ENCODE measurements at regions not wholly inside any gene's neighbourhood (a gene's known extent, or its start where the extent isn't known, plus 50 kb on each side); places are given as distances from the start of the nearest gene placed in this dataset.

DNA sequence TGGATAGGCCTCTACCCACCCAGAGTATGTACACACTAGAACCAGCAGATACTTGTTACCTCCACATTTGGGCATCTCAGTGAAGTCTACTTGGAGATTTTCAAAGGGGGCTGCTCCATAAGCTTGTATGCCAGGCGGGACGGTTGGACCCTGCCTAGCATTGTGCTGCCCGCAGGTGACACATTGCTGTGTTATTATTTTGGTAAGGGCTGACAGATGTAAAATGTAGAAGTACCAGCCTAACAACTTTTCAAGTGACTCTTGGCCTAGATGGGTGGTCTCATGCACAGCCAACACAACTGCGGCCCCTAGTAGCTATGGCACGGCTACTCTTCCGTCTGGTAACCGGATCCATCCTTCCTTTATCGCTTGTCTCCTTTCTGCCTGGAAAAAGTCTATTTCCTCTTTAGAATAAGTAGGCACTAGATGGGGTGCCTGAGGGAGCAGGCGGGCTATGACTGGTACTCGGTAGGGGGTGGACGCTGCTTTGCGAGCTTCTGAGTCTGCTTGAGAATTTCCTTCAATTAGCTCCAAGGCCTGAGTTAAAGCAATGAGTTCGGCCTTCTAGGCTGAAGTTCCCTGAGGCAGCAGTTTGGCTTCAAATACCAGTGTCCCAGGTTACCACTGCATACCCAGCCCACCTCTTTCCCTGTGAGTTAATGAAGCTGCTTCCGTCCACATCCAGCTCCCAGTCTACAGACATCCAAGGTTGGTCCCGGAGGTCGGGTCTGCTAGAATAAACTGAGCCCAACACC, 405.3 kb downstream of the TGFB2 start:
- Histone ChIP-seq H3K4me1 (replicated peaks) (no peaks in the 10 kb centered on the region), H3K27ac (no peak overlapping the region), H3K27me3 (replicated peaks; ENCODE audit: insufficient read depth) (no peaks in the 10 kb centered on the region), H3K9me3 (no peaks in the 10 kb centered on the region), H3K36me3 (no peaks in the 10 kb centered on the region), H3K4me3 (no peak overlapping the region)
- 96% methylated on average over 16 of the region's 16 CpGs for WGBS
- intact Hi-C loops (cut with DNase I): no loop called here
- DNase-seq (ENCODE audit: low spot score): no peak
- TF ChIP-seq POLR2AphosphoS5 (IDR thresholded peaks at IDR 0.05) (no peak), POLR2A (IDR thresholded peaks at IDR 0.05) (no peak)
- TF ChIP-seq, protein P1, sequence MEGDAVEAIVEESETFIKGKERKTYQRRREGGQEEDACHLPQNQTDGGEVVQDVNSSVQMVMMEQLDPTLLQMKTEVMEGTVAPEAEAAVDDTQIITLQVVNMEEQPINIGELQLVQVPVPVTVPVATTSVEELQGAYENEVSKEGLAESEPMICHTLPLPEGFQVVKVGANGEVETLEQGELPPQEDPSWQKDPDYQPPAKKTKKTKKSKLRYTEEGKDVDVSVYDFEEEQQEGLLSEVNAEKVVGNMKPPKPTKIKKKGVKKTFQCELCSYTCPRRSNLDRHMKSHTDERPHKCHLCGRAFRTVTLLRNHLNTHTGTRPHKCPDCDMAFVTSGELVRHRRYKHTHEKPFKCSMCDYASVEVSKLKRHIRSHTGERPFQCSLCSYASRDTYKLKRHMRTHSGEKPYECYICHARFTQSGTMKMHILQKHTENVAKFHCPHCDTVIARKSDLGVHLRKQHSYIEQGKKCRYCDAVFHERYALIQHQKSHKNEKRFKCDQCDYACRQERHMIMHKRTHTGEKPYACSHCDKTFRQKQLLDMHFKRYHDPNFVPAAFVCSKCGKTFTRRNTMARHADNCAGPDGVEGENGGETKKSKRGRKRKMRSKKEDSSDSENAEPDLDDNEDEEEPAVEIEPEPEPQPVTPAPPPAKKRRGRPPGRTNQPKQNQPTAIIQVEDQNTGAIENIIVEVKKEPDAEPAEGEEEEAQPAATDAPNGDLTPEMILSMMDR (IDR thresholded peaks at IDR 0.05): no peak

DNA sequence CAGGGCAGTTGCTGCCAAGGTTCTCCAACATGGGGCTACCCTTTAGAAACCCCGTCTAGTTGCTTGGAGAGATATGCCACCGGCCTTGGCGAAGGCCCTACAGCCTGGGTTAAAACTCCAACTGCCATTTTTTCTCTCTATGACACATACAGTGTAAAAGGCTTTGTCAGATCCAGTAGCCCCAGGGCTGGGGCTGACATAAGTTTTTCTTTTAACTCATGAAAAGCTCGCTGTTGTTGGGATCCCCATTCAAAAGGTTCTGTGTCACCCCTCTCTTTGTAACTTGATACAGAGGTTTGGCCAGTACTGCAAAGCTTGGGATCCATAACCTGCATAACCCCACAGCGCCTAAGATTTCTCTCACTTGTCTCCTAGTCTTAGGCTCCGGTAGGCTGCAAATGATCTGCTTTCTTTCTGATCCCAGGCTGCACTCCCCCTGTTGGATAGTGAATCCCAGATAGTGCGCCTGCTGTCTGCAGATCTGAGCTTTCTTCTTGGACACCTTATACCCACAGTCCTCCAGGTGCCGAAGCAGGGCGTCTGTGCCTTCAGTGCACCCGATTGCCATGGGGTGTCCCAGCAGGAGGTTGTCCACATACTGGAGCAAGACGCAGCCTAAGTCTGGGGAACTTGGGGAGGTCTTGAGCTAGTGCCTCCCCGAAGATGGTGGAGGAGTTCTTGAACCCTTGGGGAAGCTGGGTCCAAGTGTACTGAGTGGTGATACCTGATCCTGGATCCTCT, 406.2 kb downstream of the TGFB2 start:
- WGBS: 86% methylated on average over 12 of the region's 12 CpGs
- Histone ChIP-seq H3K4me3 (no peak overlapping the region), H3K9me3 (no peaks in the 10 kb centered on the region), H3K4me1 (replicated peaks) (no peaks in the 10 kb centered on the region), H3K27ac (no peak overlapping the region), H3K36me3 (no peaks in the 10 kb centered on the region), H3K27me3 (replicated peaks; ENCODE audit: insufficient read depth) (no peaks in the 10 kb centered on the region)
- no peak for DNase-seq (ENCODE audit: low spot score)
- TF ChIP-seq, protein P1 (IDR thresholded peaks at IDR 0.05): no peak
- no peak for TF ChIP-seq POLR2A (IDR thresholded peaks at IDR 0.05)
- no peak for TF ChIP-seq POLR2AphosphoS5 (IDR thresholded peaks at IDR 0.05)
- intact Hi-C loops (cut with DNase I): no loop called here

DNA sequence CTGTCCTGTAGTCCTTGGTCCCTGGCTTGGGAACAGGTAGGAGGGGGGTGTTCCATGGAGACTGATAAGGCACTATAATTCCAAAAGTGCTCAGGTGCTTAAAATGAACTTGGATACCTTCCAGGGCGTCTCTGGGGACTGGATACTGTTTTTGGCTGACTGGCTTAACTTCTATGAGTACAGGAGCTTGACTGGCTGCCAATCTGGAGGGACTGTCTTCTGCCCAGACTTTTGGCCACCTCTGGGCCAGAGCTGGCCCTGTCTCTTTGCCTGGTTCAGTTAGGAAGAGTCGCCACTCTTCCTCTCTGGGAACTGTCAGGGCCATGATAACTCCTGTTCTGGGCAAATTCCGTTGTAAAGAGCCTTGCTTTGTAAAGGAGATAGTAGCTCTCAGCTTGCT, 407.0 kb downstream of the TGFB2 start:
- Histone ChIP-seq H3K27me3 (replicated peaks; ENCODE audit: insufficient read depth) (no peaks in the 10 kb centered on the region), H3K9me3 (no peaks in the 10 kb centered on the region), H3K36me3 (no peaks in the 10 kb centered on the region), H3K4me3 (no peak overlapping the region), H3K4me1 (replicated peaks) (no peaks in the 10 kb centered on the region), H3K27ac (no peak overlapping the region)
- TF ChIP-seq, protein P1 (IDR thresholded peaks at IDR 0.05): no peak
- no peak for TF ChIP-seq POLR2AphosphoS5 (IDR thresholded peaks at IDR 0.05)
- no peak for TF ChIP-seq POLR2A (IDR thresholded peaks at IDR 0.05)
- 89% methylated on average over 3 of the region's 3 CpGs for WGBS
- intact Hi-C loops (cut with DNase I): no loop called here
- no peak for DNase-seq (ENCODE audit: low spot score)

- H3K4me1 ChIP-seq (replicated peaks): no peaks in the 10 kb centered on the region
- no peaks in the 10 kb centered on the region for H3K27me3 ChIP-seq (replicated peaks; ENCODE audit: insufficient read depth)
- H3K27ac ChIP-seq: no peak overlapping the region
- WGBS: 97% methylated on average over 9 of the region's 9 CpGs
- TF ChIP-seq POLR2A (IDR thresholded peaks at IDR 0.05) (no peak), POLR2AphosphoS5 (IDR thresholded peaks at IDR 0.05) (no peak)
- TF ChIP-seq, protein P1 (IDR thresholded peaks at IDR 0.05): no peak
- H3K4me3 ChIP-seq: no peak overlapping the region
- intact Hi-C loops (cut with DNase I): no loop called here
- no peaks in the 10 kb centered on the region for H3K36me3 ChIP-seq
- H3K9me3 ChIP-seq: no peaks in the 10 kb centered on the region
- no peak for DNase-seq (ENCODE audit: low spot score)
Measured at GRCh38 chr1:218754477-218754876, 409.3 kb downstream of the TGFB2 start.
